IPS-NIHi7 (cell line): ENCODE measurements at regions not wholly inside any gene's neighbourhood (a gene's known extent, or its start where the extent isn't known, plus 50 kb on each side); places are given as distances from the start of the nearest gene placed in this dataset.

Experiments used
- DNase-seq: peaks from one replicate; pipeline ENCODE4 v3.0.0; 2012; ENCODE audit warnings: mixed read lengths; ENCODE audit errors: extremely low spot score

GRCh38 chr11:32204751-32205150 is 113.9 kb downstream of the RCN1 start:
- DNase-seq: no peak

GRCh38 chr11:32210556-32210955 is 119.7 kb downstream of the RCN1 start:
- DNase-seq: no peak

- no peak for DNase-seq
These were observed 122.3 kb downstream of the RCN1 start for GRCh38 chr11:32213223-32213622.

- DNase-seq: no peak
These were observed 124.3 kb downstream of the RCN1 start for GRCh38 chr11:32215157-32215556.

DNA sequence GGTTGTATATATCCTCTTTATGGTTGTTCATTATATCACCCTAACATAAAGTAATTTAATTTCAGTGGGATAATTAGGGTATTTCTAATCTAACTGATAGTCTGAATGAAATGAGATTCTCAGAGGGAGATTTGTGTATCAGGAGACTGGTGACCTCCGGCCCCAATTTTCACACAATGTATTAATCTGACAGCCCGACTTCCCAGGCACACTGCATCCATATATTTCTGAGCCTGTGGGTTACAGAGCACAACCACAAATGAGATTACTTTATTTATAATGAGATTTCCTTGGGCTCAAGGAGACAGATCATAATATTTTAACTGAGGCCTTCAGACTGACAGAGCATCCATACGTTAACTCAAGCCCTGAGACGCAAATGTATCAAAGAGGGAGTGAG is 125.9 kb downstream of the RCN1 start:
- DNase-seq: no peak

GRCh38 chr11:32219320-32219719 is 128.4 kb downstream of the RCN1 start:
- no peak for DNase-seq

DNA sequence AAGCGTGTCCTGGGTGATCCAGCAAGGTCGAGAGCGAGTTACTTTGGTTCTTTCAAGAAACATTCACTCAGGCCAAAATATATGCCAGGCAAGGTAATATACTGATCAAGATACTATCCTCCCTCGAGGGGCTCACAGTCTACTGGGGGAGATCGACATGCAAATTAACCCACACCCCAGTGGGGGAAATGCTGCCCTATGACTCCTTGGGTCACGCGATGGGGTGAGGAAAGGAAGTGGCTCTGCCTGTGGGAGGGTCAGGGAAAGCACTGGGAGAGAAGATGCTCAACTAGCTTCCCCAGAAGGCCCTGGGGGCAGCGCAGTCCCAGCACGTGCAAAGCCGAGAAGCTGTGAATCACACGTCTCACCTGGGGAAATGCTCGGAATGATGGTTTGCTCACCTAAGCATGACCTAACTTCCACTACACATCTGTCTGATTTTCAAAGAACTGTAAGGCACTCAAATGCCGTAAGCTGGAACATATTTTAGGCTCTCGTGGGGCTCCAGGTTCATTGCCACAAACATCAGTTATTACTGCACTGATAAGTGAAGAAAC is 130.7 kb downstream of the RCN1 start:
- no peak for DNase-seq

DNA sequence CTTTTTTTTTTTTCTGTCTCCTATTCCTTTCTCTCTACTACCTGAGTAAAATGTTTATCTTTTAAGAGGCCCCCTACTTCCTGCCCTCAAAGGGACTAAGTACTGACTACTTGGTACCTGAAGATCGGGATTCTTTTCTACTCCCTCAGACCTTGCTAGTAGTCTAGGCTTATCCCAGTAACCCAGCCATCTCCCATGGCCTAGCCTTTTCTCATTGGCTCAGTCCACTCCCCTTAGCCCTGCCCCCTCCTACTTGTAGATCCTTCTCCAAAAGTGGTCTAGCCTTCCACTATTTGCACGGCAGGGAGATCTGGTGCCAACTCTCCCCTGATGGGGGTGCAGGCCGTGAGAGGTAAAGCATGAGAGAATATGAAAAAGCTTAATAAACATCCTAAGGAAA is 133.7 kb downstream of the RCN1 start:
- no peak for DNase-seq

GRCh38 chr11:32225571-32226285 is 134.9 kb downstream of the RCN1 start:
- no peak for DNase-seq

DNA sequence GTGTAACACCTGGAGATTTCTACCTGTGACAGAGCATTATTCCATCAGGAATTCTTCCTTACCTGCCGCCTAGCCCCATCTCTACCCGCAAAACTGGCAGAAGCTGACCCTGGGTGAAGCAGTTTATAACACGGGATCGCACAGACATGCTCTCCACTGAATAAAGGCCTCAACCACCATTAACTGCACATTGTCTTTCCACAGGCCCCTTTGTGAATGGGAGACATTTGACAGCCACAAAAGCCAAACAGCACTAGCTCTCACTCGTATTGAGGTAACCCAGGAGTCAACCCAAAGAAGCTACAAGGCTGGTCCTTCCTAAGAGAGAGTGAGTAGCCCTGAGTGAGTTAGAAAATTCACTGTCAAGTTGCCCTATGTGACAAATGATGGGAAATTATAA is 135.6 kb downstream of the RCN1 start:
- DNase-seq: no peak

GRCh38 chr11:32229576-32230240 is 138.8 kb downstream of the RCN1 start:
- DNase-seq: no peak

DNA sequence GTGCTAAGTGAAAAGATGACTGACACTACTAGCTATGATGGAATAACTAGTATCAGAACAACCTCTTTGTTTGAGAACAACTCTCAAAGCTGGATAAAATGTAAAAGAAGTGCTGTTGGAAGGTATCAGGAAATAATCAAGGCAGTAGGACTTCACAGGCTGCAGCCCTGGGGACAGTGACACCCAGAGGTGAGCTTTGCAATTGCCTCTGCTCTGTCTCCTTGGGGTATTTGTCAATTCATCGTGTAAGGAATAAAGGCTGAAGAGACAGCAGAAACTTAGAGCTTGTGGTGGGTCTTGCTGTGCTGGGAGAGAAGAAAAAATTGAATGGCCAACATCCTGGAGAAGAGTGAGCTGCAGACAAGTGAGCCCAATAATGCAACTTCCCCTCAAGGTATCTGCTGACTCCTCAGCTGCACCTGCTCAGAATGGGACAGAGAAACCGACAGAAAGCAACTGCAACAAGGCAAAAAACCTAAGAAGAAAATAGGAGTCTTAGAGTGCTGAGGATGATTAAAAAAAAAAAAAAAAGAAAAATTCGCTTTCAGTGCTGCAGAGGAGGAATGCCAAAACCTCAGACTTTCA is 141.1 kb downstream of the RCN1 start:
- peak; percentile 68 for DNase-seq

- DNase-seq: no peak
These were observed 141.6 kb downstream of the RCN1 start for GRCh38 chr11:32232516-32232915.

- no peak for DNase-seq
These were observed 142.4 kb downstream of the RCN1 start for GRCh38 chr11:32233276-32233675.

- no peak for DNase-seq
These were observed 143.1 kb downstream of the RCN1 start for GRCh38 chr11:32233928-32234327.

DNA sequence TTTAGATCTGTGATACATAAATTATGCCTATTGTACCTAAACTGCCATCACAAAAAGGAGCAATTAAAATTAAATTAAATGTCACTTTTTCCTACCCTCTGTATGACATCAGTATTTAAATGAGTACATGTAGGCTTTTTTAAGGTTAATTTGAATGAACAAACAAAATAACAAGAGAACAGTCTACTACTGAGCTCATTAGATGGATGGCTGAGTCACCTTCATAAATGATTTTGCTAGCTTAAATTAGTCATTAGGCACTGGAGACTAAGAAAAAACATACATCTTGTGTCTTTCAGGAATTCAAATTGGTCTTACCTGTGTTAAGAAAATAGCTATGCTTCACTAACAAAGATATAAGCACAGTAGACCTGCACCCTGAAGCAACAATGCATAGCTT is 153.6 kb downstream of the RCN1 start:
- no peak for DNase-seq

GRCh38 chr11:32253706-32254105 is 162.8 kb downstream of the RCN1 start:
- no peak for DNase-seq

GRCh38 chr11:32255841-32256240 is 165.0 kb downstream of the RCN1 start:
- DNase-seq: no peak

DNA sequence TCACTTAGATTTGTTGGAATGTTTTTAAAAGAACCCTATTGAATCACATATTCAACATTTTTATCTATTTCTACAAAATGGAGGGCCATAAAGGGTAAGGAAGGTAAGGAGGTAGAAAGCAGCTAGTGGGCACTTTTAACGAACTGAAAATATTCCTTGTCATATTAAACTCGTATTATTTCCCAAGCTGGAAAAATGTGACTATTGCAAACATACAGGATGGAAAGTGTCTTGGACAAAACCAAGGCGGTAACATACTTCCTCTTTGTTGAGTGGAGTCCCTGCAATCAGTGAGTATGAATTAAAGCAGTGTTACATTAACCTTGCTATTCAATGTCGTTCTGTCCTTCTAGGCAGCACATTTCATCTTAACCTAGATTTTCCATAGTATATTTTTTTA is 165.6 kb downstream of the RCN1 start:
- no peak for DNase-seq

DNA sequence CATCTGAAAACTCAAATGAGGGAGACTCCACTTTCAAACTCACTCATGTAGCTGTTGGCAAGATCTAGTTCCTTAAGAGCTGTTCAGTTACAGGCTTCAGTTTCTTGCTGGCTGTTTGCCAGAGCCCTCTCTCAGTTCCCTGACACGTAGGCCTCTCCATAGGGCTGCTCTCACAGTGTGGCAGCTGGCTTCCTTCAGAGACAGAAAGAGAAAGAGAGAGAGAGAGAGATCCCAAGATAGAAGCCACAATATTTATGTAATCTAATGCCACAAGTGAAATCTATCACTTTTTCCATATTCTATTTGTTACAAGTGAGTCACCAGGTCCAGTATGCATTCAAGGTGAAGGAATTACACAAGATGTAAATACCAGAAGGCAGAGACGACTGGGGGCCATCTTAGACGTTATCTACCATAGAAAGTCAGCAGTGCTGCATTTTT is 168.8 kb downstream of the RCN1 start:
- DNase-seq: no peak

DNA sequence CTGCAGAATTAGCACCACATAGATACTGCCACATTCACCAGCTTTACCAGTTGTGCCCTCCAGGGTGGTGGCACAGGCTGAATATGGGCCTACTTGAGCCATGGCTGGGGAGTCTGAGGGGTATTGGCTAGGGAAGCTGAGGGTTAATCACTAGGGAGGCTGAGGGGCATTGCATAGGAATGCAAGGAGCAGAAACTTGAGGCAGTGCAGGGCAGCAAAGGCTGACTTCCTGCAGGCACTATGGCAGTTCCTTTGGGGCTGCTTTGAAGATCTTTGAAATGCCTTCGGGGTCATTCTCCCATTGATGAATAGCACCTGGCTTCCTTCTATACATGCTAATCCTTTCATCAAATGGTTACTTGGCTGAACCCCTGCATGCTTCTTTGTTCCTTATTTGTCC is 171.5 kb downstream of the RCN1 start:
- peak; percentile 17 for DNase-seq

DNA sequence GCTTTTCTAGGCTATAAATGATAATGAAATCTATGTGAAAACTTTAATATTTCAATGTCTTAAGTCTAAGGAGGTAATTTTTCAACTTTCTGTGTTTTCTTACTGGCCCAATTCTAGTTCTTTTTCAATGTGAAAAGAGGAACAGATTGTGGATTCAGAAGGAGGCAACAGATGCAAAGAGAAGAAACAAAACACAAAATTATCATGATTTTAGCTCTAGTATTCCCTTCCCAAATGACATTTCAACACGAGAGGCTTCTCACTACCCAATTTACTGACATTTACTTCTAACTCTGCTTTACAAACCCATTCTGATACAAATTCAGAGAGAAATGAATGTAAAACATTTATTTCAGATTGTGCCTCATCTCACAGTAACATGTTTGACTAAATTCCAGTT is 169.4 kb downstream of the WT1 start:
- DNase-seq: no peak

GRCh38 chr11:32266601-32267000 is 168.7 kb downstream of the WT1 start:
- no peak for DNase-seq
